SU-DHL-6 (cell line): ENCODE measurements at regions not wholly inside any gene's neighbourhood (a gene's known extent, or its start where the extent isn't known, plus 50 kb on each side); places are given as distances from the start of the nearest gene placed in this dataset.

Experiments
- CTCF ChIP-seq: fragments of 200-600 bp; sonication (generic); IDR thresholded peaks from one replicate; pipeline ENCODE4 v1.5.1; 2017; ENCODE audit warnings: antibody characterized with exemption, mild to moderate bottlenecking, low read length, moderate library complexity; ENCODE audit not compliant: insufficient read depth, poor library complexity, severe bottlenecking
- EZH2phosphoT487 ChIP-seq: fragments of 200-600 bp; sonication (generic), shearing (Covaris generic); conservative IDR thresholded peaks from 2 replicates; pipeline ENCODE4 v1.6.1; 2018; ENCODE audit warnings: mild to moderate bottlenecking, antibody characterized with exemption, low read length, moderate library complexity, mixed read lengths

- TF ChIP-seq CTCF (no peak), EZH2phosphoT487 (no peak)
Measured at GRCh38 chr10:130926442-130926841, 385.1 kb downstream of the TCERG1L start.
